SJSA1 (cell line): ENCODE measurements at regions not wholly inside any gene's neighbourhood (a gene's known extent, or its start where the extent isn't known, plus 50 kb on each side); places are given as distances from the start of the nearest gene placed in this dataset.

Experiments
- DNase-seq, 2 experiments: peaks; one replicate each; pipeline ENCODE4 v3.0.0-alpha.2; 2015 to 2020; ENCODE audit warnings: low spot score in 2 of 2, low read depth in 1 of 2
- H3K27ac ChIP-seq: fragments of 250-450 bp; sonication (Bioruptor Pico); 2 replicates; pipeline ENCODE4 v1.5.1; 2020; ENCODE audit warnings: mild to moderate bottlenecking, moderate library complexity
- H3K27me3 ChIP-seq: fragments of 250-450 bp; sonication (Bioruptor Pico); replicated peaks from 2 replicates; pipeline ENCODE4 v1.5.1; 2020; ENCODE audit warnings: mild to moderate bottlenecking, moderate library complexity
- H3K36me3 ChIP-seq: fragments of 250-450 bp; sonication (Bioruptor Pico); 2 replicates; pipeline ENCODE4 v1.5.1; 2020; ENCODE audit warnings: mild to moderate bottlenecking
- H3K4me1 ChIP-seq: fragments of 250-450 bp; sonication (Bioruptor Pico); replicated peaks from 2 replicates; pipeline ENCODE4 v1.6.1; 2021; ENCODE audit warnings: mild to moderate bottlenecking
- H3K4me3 ChIP-seq: fragments of 250-450 bp; sonication (Bioruptor Pico); 2 replicates; pipeline ENCODE4 v1.5.1; 2020; ENCODE audit warnings: mild to moderate bottlenecking
- H3K9me3 ChIP-seq: fragments of 250-450 bp; sonication (Bioruptor Pico); replicated peaks from 2 replicates; pipeline ENCODE4 v1.5.1; 2020; ENCODE audit warnings: mild to moderate bottlenecking

GRCh38 chr2:64768491-64769005 is 114.8 kb upstream of the SERTAD2 start:
- H3K27ac ChIP-seq = peak overlapping the region; percentile 96
- no peaks in the 10 kb centered on the region for H3K27me3 ChIP-seq
- peaks cover 22% of the 10 kb centered on the region for H3K4me1 ChIP-seq
- no peaks in the 10 kb centered on the region for H3K9me3 ChIP-seq
- DNase-seq = no peak
- no peaks in the 10 kb centered on the region for H3K36me3 ChIP-seq
- H3K4me3 ChIP-seq = peak overlapping the region; percentile 56

GRCh38 chr2:64769392-64770044 is 115.8 kb upstream of the SERTAD2 start:
- no peak overlapping the region for H3K27ac ChIP-seq
- no peak for DNase-seq
- H3K9me3 ChIP-seq = no peaks in the 10 kb centered on the region
- peaks cover 30% of the 10 kb centered on the region for H3K4me1 ChIP-seq
- H3K27me3 ChIP-seq = no peaks in the 10 kb centered on the region
- H3K36me3 ChIP-seq = no peaks in the 10 kb centered on the region
- no peak overlapping the region for H3K4me3 ChIP-seq

GRCh38 chr2:64770137-64770780 is 116.5 kb upstream of the SERTAD2 start:
- Histone ChIP-seq H3K9me3 (no peaks in the 10 kb centered on the region), H3K27me3 (no peaks in the 10 kb centered on the region), H3K27ac (no peak overlapping the region), H3K4me1 (peaks cover 30% of the 10 kb centered on the region), H3K4me3 (no peak overlapping the region), H3K36me3 (no peaks in the 10 kb centered on the region)
- DNase-seq = no peak

GRCh38 chr2:64770781-64771334 is 117.1 kb upstream of the SERTAD2 start:
- H3K36me3 ChIP-seq = no peaks in the 10 kb centered on the region
- H3K9me3 ChIP-seq = no peaks in the 10 kb centered on the region
- no peak for DNase-seq
- no peak overlapping the region for H3K4me3 ChIP-seq
- peaks cover 26% of the 10 kb centered on the region for H3K4me1 ChIP-seq
- no peak overlapping the region for H3K27ac ChIP-seq
- H3K27me3 ChIP-seq = no peaks in the 10 kb centered on the region

- Histone ChIP-seq H3K27ac (no peak overlapping the region), H3K36me3 (no peaks in the 10 kb centered on the region), H3K27me3 (no peaks in the 10 kb centered on the region), H3K9me3 (no peaks in the 10 kb centered on the region), H3K4me1 (peaks cover 20% of the 10 kb centered on the region), H3K4me3 (no peak overlapping the region)
- no peak for DNase-seq
Observed at GRCh38 chr2:64771737-64772136, 118.0 kb upstream of the SERTAD2 start.

GRCh38 chr2:64773461-64774118 is 119.9 kb upstream of the SERTAD2 start:
- Histone ChIP-seq H3K27me3 (no peaks in the 10 kb centered on the region), H3K4me1 (peaks cover 15% of the 10 kb centered on the region), H3K4me3 (peak overlapping the region; percentile 11; the same call in 1 of the 2 replicates), H3K36me3 (no peaks in the 10 kb centered on the region), H3K9me3 (no peaks in the 10 kb centered on the region), H3K27ac (no peak overlapping the region)
- no peak for DNase-seq

- H3K9me3 ChIP-seq = no peaks in the 10 kb centered on the region
- no peak for DNase-seq
- H3K36me3 ChIP-seq = no peaks in the 10 kb centered on the region
- peaks cover 49% of the 10 kb centered on the region for H3K4me1 ChIP-seq
- H3K4me3 ChIP-seq = no peak overlapping the region
- H3K27me3 ChIP-seq = no peaks in the 10 kb centered on the region
- no peak overlapping the region for H3K27ac ChIP-seq
Observed at GRCh38 chr2:64777841-64778240, 124.1 kb upstream of the SERTAD2 start.

GRCh38 chr2:64779117-64779690 is 125.5 kb upstream of the SERTAD2 start:
- Histone ChIP-seq H3K27ac (peak overlapping the region; percentile 45), H3K9me3 (no peaks in the 10 kb centered on the region), H3K4me3 (no peak overlapping the region), H3K27me3 (no peaks in the 10 kb centered on the region), H3K4me1 (peaks cover 41% of the 10 kb centered on the region), H3K36me3 (no peaks in the 10 kb centered on the region)
- DNase-seq = peak; percentile 35 to 77

GRCh38 chr2:64780041-64780440 is 126.3 kb upstream of the SERTAD2 start:
- Histone ChIP-seq H3K4me1 (peaks cover 41% of the 10 kb centered on the region), H3K4me3 (no peak overlapping the region), H3K9me3 (no peaks in the 10 kb centered on the region), H3K36me3 (no peaks in the 10 kb centered on the region), H3K27ac (peak overlapping the region; percentile 45), H3K27me3 (no peaks in the 10 kb centered on the region)
- DNase-seq = no peak

- DNase-seq = peak in 1 of 2 experiments; percentile 33
- peak overlapping the region; percentile 5; the same call in 1 of the 2 replicates for H3K27ac ChIP-seq
Observed at GRCh38 chr2:64781711-64782390, 128.1 kb upstream of the SERTAD2 start.

GRCh38 chr2:64784168-64785061 is 130.7 kb upstream of the SERTAD2 start:
- no peak overlapping the region for H3K27ac ChIP-seq
- no peaks in the 10 kb centered on the region for H3K36me3 ChIP-seq
- no peak for DNase-seq
- H3K4me3 ChIP-seq = no peak overlapping the region
- no peaks in the 10 kb centered on the region for H3K27me3 ChIP-seq
- peaks cover 32% of the 10 kb centered on the region for H3K4me1 ChIP-seq
- no peaks in the 10 kb centered on the region for H3K9me3 ChIP-seq

More at GRCh38 chr2:64781711-64782390, 128.1 kb upstream of the SERTAD2 start:
- no peak overlapping the region for H3K4me3 ChIP-seq
- H3K4me1 ChIP-seq = peaks cover 41% of the 10 kb centered on the region
- no peaks in the 10 kb centered on the region for H3K36me3 ChIP-seq
- H3K9me3 ChIP-seq = no peaks in the 10 kb centered on the region
- H3K27me3 ChIP-seq = no peaks in the 10 kb centered on the region

- H3K4me1 ChIP-seq = peaks cover 24% of the 10 kb centered on the region
Observed at GRCh38 chr2:64785245-64785644, 131.5 kb upstream of the SERTAD2 start.

More at GRCh38 chr2:64785245-64785644, 131.5 kb upstream of the SERTAD2 start:
- Histone ChIP-seq H3K27me3 (no peaks in the 10 kb centered on the region), H3K9me3 (no peaks in the 10 kb centered on the region), H3K4me3 (no peak overlapping the region), H3K36me3 (no peaks in the 10 kb centered on the region), H3K27ac (no peak overlapping the region)
- no peak for DNase-seq
